GM19025 (cell line): ENCODE measurements at regions not wholly inside any gene's neighbourhood (a gene's known extent, or its start where the extent isn't known, plus 50 kb on each side); places are given as distances from the start of the nearest gene placed in this dataset.

Source experiments
- ATAC-seq: cut with Tn5 transposase; IDR thresholded peaks from one replicate; pipeline ENCODE4 v1.9.1; 2021; ENCODE audit warnings: mild to moderate bottlenecking, low read depth, moderate library complexity; ENCODE audit not compliant: unreplicated experiment

DNA sequence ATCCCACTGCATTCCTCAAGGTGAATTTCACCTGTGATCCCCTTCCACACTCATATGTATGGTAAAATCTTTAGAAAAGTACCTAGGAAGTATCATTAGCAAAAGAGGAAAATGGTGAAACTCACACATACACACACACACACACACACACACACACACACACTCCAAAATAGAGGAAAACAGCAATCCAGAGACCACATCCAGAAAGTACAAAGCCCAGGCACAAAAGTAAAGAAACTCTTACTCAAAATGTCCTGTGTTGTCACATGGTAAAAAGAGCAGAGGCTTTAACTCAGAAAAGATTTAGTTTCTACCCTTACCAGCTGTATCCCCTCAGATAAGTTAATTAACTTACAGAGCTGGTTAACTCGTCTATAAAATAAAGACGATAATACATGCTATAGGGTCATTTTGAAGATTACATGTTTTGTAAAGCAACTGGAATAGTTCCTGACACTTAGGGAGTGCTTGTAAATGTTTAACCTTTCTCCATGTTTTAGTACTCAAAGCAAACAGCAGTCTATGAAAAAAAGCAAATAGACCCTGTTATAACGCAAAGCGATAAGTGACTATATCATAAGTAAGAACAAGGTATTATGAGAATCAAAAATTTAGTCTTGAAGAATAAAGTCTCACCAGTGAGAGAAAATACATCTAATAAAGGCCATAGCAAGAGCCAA lies 360.0 kb upstream of the LRATD1 start:
- no peak for ATAC-seq

DNA sequence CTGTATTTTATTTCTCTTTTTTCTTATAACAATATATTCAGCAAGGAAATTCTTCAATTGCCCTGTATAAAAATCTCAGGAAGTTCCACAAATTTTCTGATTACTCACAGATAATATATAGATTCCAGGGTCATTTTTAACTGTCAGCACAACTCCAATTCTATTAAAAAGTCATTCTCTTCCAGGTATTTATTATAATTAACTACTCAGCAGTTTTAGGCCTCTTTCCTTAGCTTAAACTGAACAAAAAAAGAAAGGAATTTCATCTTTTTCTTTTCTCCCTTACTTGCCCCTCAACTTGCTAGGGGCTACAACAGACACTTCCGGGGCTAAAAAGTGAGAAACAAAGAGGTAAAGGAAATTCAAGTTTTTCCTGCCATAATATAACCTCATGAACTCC lies 358.9 kb upstream of the LRATD1 start:
- ATAC-seq, result no peak

DNA sequence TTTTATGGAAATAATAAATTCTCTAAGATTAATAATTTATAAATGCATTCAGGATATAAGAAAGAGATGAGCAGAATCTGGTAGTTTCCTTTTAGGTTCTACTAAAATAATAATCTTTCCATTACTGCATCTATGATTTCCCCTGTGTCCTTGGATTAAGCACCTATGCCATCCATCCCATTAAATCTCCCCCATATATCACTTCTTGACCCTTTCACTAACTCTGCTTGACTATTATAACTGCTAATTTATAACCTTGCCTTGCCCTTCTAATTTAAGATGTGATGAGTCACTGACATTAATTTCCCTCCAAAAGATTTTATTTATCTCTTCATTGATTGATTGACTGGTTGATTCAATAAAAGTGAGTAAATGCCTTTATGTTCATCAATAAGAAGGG lies 348.3 kb upstream of the LRATD1 start:
- ATAC-seq, result no peak

DNA sequence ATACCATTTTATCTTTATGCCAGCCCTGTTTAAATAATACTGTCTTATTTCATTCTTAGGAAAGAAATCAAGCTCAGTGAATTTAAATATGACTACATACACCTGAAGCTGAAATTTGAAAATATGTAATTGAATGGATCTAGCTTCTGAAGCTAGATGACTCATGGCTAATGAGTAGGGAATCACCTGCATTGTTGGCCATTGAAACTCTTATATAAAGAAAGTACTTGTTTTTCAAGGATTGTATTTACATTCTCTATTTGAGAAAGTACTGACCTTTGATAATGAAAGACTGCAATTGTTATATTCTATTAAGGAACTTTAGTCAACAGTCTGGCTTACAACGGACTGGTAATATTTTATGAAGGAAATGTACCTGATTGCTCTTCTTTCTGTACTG lies 346.7 kb upstream of the LRATD1 start:
- ATAC-seq, result no peak

DNA sequence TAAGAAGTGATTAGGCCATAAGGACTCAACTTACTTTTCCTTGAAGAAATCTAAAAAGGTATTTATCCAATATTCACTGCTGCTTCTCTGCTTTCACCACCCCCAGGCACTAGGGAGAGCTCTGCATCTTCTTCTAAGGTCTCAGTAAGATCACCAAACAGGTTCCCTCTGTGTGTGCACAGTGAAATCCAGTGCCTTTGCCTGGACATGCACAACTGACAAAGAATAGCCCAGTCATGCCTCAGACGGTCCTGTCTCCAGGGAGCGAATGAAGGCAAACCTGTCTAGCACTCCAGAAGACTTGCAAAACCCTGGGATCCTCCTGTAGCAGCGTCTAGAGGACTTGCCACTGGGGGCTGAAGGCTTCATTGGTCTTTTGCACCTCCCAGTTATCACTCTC lies 344.5 kb upstream of the LRATD1 start:
- ATAC-seq, result no peak

DNA sequence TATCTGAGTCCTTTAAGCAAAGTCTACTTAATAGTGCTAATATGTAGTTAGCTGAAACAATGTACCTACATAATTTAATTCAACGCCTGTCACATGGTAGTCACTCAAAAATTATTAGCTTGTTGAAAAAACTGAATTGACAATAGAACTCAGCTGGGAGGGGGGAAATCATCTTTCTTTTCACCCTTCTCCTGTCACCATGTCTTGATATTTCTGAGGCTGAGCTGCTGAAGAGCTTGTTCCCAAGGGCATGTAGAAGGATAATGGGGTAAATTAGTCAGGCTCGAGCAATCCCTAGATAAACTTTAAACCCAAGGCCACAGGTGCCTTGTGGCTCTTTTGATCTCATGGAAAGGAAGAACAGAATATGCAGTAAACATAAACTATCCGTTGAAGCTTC lies 339.6 kb upstream of the LRATD1 start:
- no peak for ATAC-seq

DNA sequence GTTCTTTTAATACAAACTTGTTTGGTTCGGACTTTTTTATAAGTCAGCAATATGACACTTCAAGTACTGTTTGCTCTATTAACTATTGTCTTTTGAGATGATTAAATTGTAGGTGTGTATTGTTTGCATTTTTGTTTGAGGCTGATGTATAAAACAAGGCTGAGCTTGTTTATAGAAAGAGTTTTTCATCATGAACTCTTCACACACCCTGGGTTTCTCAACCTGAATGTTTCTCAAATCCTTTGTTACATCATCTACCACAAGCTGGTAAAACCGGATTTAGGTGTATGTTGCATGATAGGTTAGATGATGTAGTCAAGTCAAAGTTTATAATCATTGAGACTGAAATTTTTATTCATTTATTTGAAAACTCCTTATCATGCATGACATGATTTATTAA lies 335.2 kb upstream of the LRATD1 start:
- no peak for ATAC-seq

DNA sequence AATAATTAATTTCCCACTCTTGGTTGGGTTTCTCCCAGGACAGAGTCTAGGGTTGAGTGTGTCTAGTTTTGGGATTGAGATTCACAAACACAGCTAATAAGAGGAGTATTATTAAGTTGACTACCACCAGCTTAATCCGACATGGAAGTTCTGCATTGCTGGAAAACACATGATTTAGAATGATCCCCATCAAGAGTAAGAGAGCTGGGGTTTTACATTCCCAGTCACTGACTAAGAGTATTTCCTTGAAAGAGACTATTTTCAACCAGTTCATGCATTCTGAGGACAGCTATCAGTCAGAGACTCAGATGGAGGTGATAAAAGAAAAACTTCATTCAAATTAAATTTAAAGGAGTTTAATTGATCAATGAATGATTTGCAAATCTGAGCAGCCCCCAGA lies 334.6 kb upstream of the LRATD1 start:
- no peak for ATAC-seq

DNA sequence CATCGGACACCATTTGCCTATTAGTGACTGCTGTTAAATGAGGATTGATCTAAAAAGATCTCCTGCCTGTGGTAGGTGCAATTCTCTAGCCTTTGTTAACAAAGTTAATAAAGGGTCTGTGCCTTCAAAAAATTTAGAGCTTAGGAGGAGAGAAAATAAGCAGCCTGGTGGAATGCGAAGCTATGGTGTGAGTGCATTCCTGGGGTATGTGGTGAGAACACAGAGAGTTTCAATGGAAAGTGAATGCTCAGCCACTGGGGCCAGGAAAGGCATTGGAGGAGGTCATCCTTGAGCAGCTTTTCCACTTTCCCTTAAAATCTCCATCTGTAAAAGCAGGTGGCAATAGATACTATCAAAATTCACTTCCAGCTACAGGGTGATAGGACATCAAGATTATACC lies 331.2 kb upstream of the LRATD1 start:
- no peak for ATAC-seq

DNA sequence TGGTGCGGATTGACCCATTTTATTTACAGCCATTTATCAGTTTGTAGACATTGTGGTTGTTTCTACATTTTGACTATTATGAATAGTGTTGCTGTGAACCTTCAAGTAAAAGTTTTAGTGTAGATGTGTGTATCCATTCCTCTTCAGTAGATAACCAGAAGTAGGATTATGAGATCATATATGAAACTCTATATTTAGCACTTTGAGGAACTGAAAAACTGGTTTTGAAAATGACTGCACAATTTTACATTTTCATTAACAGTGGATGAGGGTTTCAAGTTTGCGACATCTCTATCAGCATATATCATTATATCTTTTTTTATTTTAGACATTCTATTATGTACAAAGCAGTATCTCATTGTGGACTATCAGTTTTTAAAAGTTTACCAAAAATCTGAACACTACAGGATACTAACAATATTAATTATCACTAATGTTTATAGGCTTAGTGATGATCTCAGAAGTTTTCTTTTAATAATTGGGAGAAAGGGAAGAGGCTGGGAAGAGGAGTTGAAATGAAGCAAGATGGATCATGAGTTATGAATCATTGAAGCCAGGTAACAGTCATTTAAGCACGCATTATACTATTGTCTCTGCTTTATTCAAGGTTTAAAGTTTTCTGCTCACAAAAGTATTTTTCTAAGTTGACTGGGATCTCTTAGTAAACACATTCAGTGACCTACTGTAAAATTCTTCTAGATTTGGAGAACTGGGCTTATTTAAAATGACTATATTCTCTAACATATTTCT lies 329.0 kb upstream of the LRATD1 start:
- ATAC-seq, result peak; percentile 55

DNA sequence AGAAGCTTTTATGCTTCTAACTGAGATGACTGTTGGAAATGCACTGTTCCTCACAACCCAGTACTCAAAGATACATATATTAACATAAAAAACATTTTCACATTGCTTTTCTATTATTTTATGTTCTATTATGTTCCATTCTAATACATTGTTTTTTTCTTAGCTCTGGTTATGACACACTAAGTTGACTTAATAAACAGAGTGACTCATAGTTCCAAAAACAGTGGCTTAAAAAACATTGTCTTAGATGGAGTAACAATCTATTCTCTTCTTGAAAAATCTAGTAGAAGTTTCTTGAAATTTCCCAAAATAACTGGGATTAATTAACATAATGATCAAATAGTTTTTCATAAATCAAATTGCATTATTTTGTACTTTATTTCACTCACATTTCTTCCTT lies 328.2 kb upstream of the LRATD1 start:
- ATAC-seq, result no peak

DNA sequence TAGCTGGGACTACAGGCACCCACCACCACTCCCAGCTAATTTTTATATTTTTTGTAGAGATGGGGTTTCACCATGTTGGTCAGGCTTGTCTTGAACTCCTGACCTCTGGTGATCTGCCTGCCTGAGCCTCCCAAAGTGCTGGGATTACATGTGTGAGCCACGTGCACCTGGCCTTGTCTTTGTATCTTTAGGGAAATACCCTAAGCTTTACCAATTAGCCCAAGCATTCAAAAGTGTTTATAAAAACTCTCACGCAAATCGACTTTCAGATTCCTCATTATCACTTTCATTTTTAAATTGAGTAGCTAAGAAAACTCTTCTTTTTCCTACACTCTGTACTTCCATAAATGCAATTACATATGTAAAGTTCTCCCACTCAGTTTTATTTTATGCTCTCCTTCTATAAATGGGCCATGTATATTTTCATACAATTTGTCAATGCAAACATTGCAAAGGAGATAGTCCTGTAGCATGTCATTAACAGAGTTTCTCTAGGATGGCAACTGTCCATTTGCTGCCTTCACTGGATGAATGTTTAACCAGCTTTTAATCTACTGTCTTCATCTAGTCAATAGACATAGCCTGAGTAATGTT lies 326.2 kb upstream of the LRATD1 start:
- peak; percentile 58 for ATAC-seq

DNA sequence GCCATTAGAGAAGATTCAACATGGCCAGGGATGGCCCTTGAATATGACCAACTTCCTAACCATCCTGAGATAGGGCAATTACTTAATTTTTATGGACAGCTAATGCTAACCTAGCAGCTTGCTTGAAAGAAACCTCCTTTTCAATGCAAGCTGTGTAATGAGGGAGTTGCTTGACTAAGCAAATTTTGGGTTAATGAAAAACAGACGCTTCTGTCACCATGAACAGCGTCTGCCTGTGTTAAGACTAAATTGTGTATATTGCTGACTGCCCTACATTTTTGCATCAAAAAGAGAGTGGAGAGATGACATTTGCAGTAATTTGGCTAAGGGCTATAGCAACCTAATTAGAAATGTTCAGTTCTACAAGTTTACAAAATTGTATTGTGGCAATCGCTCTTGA lies 319.2 kb upstream of the LRATD1 start:
- ATAC-seq, result no peak

DNA sequence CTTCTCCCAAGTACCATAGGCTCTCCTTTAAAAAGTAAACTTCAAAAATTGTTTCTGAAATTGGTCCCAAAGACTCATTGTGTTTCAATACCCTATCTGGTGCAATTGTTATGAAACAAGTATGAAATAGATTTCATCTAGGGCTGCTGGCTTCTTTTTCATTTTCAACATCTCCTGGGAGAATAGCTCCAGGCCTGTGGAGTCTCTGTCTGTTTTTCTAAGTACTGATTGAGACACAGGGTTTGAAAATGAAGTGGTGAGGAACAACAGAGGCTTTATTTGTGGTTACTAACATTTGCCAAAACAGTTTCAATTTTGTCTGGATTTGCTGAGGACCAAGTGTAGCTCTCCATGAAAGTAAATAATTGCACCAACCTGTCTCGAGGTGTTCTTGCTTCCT lies 315.9 kb upstream of the LRATD1 start:
- ATAC-seq, result no peak

DNA sequence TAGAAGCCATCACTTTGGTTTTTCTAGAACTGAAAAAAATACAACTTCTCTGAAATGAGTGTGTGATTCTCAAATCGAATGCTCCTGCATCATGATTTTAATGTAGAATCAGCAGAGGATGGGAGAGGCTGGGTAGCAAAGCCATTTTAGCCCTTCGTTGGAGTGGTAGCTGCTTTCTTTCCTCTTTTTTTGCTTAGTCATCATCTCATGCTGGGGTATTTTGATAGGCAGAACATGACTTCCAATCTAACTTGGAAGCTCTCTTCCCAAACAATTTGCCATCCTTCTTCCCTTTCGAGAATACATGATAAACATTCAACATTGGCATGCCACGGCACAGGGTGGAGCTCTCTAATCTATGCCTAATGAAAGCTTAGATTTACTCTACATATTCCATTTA lies 311.2 kb upstream of the LRATD1 start:
- no peak for ATAC-seq

DNA sequence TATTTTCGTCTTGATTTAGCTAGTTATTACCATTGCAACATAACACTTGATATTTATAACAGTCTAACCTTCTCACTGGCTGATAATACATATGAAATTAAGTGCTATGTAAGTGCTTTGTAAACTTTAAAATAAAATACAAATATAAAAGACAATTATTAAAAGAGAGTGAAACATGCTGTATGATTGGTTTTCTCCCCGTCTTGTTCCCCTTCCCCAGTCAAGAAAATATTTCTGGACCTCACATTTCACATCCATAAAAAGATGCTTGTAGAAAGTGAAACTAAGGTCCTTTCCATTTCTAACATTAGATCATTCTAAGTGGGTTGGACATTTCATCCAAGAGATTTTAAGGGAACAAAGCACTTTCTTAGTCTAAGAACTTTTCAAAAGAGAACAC lies 310.2 kb upstream of the LRATD1 start:
- no peak for ATAC-seq

DNA sequence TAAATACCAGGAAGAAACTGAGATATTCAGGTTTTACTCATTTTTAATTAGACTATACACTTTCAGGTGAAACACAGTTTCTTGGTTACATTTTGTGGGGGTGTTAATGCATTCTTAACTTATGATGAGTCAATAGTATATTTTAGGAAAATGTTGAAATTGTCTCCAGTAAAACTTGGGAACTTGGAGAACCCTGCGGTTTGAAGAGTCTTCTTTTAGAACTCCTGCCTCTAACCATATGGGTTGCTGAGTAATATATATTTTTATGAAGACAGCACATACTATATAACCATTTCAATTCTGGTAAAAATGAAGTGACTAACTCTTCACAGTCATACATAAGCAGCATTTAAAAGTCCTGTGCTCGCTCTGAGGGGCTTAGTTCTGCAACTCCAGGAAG lies 308.2 kb upstream of the LRATD1 start:
- ATAC-seq, result no peak

DNA sequence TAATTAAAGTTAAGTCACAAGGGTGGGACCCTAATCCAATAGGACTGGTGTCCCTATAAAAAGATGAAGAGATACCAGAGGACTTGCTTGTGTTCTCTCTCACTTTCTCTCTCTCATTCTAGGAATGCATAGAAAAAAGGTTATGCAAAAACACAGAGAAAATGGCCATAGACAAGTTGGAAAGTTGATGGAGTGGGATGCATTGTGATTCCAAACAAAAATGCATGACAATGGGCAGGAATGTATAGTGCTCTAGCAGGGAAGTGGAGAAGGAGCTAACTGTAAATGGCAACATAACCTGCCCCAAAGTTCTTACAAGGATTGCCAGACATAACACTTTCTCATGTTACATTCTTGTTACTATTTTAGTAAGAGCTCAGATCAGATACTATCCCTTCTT lies 301.6 kb upstream of the LRATD1 start:
- ATAC-seq, result no peak

DNA sequence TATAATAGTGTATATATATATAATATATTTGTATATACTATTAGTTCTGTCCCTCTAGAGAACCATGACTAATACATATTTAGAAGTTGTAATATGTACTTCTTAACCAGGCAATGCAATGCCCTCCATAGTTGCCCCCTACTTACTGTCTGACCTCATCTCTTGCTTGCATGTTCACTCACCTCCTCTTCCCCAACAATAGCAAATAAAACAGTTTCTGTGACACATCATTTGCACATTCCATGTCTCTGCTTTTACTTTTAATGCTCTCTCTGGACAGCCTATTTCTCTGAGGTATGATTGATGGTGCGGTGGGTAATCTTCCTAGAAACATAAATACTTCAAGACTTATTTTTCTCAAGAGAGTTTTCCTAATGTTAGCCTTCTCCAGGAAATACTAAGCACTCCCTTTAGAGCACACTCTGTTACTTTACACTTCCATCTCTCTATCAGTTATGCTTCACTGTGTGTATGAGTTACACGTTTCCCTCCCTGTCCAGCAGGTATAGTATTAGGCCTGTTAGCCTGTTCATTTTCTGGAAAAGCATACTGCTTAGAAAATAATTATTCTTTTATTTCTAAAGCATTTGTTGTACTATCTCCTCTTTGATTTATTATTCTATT lies 295.6 kb upstream of the LRATD1 start:
- ATAC-seq, result no peak

DNA sequence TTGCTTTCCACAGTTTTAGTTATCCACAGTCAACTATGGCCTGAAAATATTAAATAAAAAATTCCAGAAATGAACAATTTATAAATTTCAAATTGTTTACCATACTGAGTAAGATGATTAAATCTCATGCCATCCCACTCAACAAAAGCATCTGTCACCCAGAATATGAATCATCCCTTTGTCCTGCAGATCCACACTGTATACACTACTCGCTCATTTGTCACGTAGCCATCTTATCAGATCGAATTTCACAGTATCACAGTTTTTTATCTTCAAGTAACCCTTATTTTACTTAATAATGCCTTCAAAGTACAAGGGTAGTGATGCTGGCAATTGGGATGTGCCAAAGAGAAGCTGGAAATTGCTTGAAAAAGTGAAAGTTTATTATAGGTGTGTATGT lies 291.8 kb upstream of the LRATD1 start:
- no peak for ATAC-seq

DNA sequence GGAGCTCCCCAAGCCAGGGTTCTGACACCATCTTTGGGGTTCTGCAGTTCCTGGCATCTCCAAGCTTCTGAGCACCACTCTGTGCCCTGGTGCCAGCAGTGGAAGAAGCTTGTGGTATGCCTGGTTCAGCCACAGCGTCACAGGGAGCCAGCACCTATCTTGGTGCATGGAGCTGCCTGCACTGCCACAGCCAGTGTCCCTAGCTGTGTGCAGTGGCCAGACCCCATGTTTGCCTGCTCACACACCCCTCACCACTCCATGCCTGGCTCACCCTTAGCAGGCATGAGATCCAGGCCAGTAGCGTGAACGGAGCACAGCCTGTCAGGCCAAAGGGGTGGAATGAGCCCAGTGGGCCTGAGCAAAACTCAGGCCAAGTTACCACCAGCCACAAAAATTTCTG lies 290.2 kb upstream of the LRATD1 start:
- no peak for ATAC-seq

DNA sequence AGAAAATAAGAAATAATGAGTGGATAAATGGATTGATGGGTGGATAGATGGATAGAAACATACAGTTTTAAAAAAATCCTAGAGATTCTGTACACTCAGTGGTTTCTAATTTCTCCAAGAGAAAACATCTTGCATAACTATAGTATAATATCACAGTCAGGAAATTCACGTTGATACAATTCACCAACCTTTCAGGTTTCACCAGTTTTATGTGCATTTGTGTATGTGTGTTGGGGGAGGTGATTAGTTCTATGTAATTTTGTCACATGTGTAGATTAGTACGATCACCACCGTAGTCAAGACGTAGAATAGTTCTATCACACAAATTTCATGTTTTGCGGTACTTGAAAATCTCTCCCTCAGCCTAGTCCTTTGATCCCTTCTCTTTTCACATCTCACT lies 288.2 kb upstream of the LRATD1 start:
- ATAC-seq, result no peak
